ENCODE measurements at regions not wholly inside any gene's neighbourhood (a gene's known extent, or its start where the extent isn't known, plus 50 kb on each side); places are given as distances from the start of the nearest gene placed in this dataset.

DNA sequence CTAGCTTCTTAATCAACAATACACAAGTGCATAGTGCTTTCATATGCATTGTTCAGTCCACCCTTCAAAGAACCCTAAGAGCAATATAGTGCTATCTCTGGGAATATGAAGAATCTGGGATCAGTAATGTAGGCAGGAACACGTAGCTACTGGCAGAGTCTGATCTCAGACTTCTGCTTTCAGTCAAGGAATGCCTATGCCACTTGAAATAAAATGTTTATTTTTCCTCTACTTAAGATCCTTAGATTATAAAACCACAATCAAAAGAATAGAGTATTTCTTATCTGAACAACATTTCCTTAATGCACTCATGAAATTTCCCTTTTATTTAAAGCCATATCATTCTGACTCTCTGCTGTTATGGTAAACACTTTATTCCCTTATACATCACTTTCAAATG lies 1407.8 kb upstream of the C9orf72 start:
- Histone ChIP-seq H3K36me3 (ENCODE audit: control insufficient read depth in 2 of 2, extremely low read depth in 1 of 2, insufficient read depth in 2 of 2, low read length in 2 of 2) (no peaks in the 10 kb centered on the region), H3K9me1 (ENCODE audit: control insufficient read depth, extremely low read depth, insufficient read depth, low read length) (no peaks in the 10 kb centered on the region), H3K9me3 (ENCODE audit: control insufficient read depth, low read depth, low read length) (no peaks in the 10 kb centered on the region), H2AFZ (ENCODE audit: control insufficient read depth, low read length) (no peak overlapping the region), H3K27ac (ENCODE audit: control insufficient read depth, insufficient read depth, low read length) (no peak overlapping the region), H3K79me2 (ENCODE audit: control insufficient read depth, insufficient read depth, low read length) (no peaks in the 10 kb centered on the region), H3K4me3 (ENCODE audit: control insufficient read depth in 2 of 3, extremely low read depth in 1 of 3, insufficient read depth in 2 of 3, low read depth in 1 of 3, low read length in 3 of 3) (no peak overlapping the region), H3K4me1 (ENCODE audit: control insufficient read depth, extremely low read depth, insufficient read depth, low read length) (no peaks in the 10 kb centered on the region), H3K4me2 (ENCODE audit: control insufficient read depth, extremely low read depth, insufficient read depth, low read depth, low read length) (no peak overlapping the region), H3K27me3 (ENCODE audit: control insufficient read depth, extremely low read depth, insufficient read depth, low read length) (no peaks in the 10 kb centered on the region), H4K20me1 (ENCODE audit: control insufficient read depth, extremely low read depth, insufficient read depth, low read length) (no peaks in the 10 kb centered on the region), H3K9ac (ENCODE audit: control insufficient read depth, extremely low read depth, insufficient read depth, low read length) (no peak overlapping the region)
- no peak for TF ChIP-seq EZH2 (IDR thresholded peaks at IDR 0.05; ENCODE audit: low read length)
- TF ChIP-seq CTCF (optimal IDR thresholded peaks at IDR 0.05 in 1 of 3, IDR thresholded peaks at IDR 0.05 in 1 of 3, conservative IDR thresholded peaks at IDR 0.05 in 1 of 3; ENCODE audit: extremely low read depth in 1 of 3, insufficient read depth in 2 of 3, low read length in 3 of 3), result no peak
- dilution Hi-C loops (cut with MboI; ENCODE audit: extremely low pct_ligation_motif_present, low sequenced_read_pairs), result no loop called here
- FAIRE-seq (no peak), DNase-seq (ENCODE audit: low read depth, low spot score) (no peak)

DNA sequence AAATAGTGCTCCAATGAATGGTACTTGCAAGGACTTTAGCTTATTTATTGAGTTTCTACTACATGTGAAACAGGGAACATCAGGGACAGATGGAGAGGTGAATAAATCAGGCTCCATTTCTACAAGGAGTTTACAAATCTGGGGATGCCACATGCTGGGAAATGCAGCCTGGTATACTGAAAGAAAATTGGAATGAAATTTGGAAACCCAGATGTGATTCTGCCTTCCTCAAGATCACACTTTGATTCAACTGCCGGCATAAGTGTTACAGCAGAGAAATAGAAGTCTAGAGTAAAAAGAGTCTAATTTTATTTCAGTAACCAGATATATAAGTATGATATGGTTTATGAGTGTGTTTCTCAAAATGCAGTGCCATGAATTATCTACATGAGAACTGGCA lies 1408.4 kb upstream of the C9orf72 start:
- Histone ChIP-seq H3K27ac (ENCODE audit: control insufficient read depth, insufficient read depth, low read length) (no peak overlapping the region), H3K9ac (ENCODE audit: control insufficient read depth, extremely low read depth, insufficient read depth, low read length) (no peak overlapping the region), H2AFZ (ENCODE audit: control insufficient read depth, low read length) (no peak overlapping the region), H4K20me1 (ENCODE audit: control insufficient read depth, extremely low read depth, insufficient read depth, low read length) (no peaks in the 10 kb centered on the region), H3K4me3 (ENCODE audit: control insufficient read depth in 2 of 3, extremely low read depth in 1 of 3, insufficient read depth in 2 of 3, low read depth in 1 of 3, low read length in 3 of 3) (no peak overlapping the region), H3K4me2 (ENCODE audit: control insufficient read depth, extremely low read depth, insufficient read depth, low read depth, low read length) (no peak overlapping the region), H3K9me3 (ENCODE audit: control insufficient read depth, low read depth, low read length) (no peaks in the 10 kb centered on the region), H3K27me3 (ENCODE audit: control insufficient read depth, extremely low read depth, insufficient read depth, low read length) (no peaks in the 10 kb centered on the region), H3K9me1 (ENCODE audit: control insufficient read depth, extremely low read depth, insufficient read depth, low read length) (no peaks in the 10 kb centered on the region), H3K36me3 (ENCODE audit: control insufficient read depth in 2 of 2, extremely low read depth in 1 of 2, insufficient read depth in 2 of 2, low read length in 2 of 2) (no peaks in the 10 kb centered on the region), H3K79me2 (ENCODE audit: control insufficient read depth, insufficient read depth, low read length) (no peaks in the 10 kb centered on the region), H3K4me1 (ENCODE audit: control insufficient read depth, extremely low read depth, insufficient read depth, low read length) (no peaks in the 10 kb centered on the region)
- TF ChIP-seq EZH2 (IDR thresholded peaks at IDR 0.05; ENCODE audit: low read length) (no peak), CTCF (optimal IDR thresholded peaks at IDR 0.05 in 1 of 3, IDR thresholded peaks at IDR 0.05 in 1 of 3, conservative IDR thresholded peaks at IDR 0.05 in 1 of 3; ENCODE audit: extremely low read depth in 1 of 3, insufficient read depth in 2 of 3, low read length in 3 of 3) (no peak)
- dilution Hi-C loops (cut with MboI; ENCODE audit: extremely low pct_ligation_motif_present, low sequenced_read_pairs), result no loop called here
- DNase-seq (ENCODE audit: low read depth, low spot score) (no peak), FAIRE-seq (no peak)

All from keratinocyte (primary cell).